ENCODE measurements at regions not wholly inside any gene's neighbourhood (a gene's known extent, or its start where the extent isn't known, plus 50 kb on each side); places are given as distances from the start of the nearest gene placed in this dataset.

GRCh38 chr12:93042684-93043083 lies 113.6 kb upstream of the EEA1 start:
- TF ChIP-seq CTCF (conservative IDR thresholded peaks at IDR 0.05; ENCODE audit: low read depth, low read length) (no peak), EZH2 (IDR thresholded peaks at IDR 0.05; ENCODE audit: borderline replicate concordance, low read depth, low read length, poor library complexity, severe bottlenecking) (no peak)
